GM13977 (cell line): ENCODE measurements at regions not wholly inside any gene's neighbourhood (a gene's known extent, or its start where the extent isn't known, plus 50 kb on each side); places are given as distances from the start of the nearest gene placed in this dataset.

Experiments used
- DNase-seq: peaks from one replicate; pipeline ENCODE4 v3.0.0; 2012; ENCODE audit warnings: low spot score
- in situ Hi-C: fragments of 300-500 bp; cut with MboI; formaldehyde crosslinking; loops from one replicate; pipeline ENCODE4 v1.12.0; 2022; ENCODE audit warnings: low sequenced_read_pairs, low pct_unique_long_range_greater_than_20kb, mixed read lengths, inconsistent platforms; ENCODE audit not compliant: unreplicated experiment
- TF ChIP-seq, protein P1 (sequence below): IDR thresholded peaks from 2 replicates; pipeline ENCODE4 v1.5.1; 2012; ENCODE audit warnings: mild to moderate bottlenecking, control low read depth; ENCODE audit not compliant: insufficient read depth; ENCODE audit errors: extremely low read depth, missing control alignments

DNA sequence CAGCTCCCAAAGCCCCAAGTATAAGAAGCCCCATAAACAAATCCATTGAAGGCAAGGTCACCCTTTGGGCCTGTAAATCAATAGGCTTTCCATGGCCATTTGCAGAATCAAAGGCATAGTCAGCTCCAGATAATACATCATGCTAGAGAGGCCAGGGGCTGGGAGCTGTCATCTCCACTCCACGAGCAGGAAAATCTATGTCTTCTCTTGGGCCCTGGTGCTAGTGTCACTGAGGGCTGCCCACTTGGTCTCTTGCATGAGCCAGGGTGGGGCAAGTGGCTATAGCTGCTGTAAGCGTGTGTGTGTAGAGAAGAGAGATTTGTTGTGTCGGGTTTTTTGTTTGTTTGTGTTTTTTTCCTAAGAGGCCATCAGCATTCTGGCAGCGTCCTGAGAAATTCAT lies 90.0 kb upstream of the ZNF618 start:
- TF ChIP-seq, protein P1, sequence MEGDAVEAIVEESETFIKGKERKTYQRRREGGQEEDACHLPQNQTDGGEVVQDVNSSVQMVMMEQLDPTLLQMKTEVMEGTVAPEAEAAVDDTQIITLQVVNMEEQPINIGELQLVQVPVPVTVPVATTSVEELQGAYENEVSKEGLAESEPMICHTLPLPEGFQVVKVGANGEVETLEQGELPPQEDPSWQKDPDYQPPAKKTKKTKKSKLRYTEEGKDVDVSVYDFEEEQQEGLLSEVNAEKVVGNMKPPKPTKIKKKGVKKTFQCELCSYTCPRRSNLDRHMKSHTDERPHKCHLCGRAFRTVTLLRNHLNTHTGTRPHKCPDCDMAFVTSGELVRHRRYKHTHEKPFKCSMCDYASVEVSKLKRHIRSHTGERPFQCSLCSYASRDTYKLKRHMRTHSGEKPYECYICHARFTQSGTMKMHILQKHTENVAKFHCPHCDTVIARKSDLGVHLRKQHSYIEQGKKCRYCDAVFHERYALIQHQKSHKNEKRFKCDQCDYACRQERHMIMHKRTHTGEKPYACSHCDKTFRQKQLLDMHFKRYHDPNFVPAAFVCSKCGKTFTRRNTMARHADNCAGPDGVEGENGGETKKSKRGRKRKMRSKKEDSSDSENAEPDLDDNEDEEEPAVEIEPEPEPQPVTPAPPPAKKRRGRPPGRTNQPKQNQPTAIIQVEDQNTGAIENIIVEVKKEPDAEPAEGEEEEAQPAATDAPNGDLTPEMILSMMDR, result no peak
- in situ Hi-C loops, result no loop called here
- no peak for DNase-seq

DNA sequence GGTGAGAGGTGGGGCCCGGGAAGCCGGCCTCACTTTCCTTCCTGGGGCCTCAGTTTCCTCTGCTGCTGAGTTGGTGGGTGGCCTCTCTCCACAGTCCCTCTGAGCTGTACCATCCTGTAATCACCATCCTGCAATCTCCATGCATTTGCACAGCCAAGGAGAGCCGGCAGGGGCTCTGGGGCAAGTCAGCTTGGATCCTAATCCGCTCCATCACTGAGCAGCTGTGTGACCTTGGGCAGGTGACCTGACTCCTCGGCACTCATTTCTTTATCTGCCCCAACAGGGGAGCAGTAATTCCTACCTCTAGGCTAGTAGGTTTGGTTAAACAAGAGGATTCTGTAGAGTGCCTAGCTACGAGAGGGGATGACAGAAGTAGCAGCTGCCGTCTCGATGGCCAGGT lies 88.2 kb upstream of the ZNF618 start:
- TF ChIP-seq, protein P1, result no peak
- in situ Hi-C loops, result no loop called here
- no peak for DNase-seq

DNA sequence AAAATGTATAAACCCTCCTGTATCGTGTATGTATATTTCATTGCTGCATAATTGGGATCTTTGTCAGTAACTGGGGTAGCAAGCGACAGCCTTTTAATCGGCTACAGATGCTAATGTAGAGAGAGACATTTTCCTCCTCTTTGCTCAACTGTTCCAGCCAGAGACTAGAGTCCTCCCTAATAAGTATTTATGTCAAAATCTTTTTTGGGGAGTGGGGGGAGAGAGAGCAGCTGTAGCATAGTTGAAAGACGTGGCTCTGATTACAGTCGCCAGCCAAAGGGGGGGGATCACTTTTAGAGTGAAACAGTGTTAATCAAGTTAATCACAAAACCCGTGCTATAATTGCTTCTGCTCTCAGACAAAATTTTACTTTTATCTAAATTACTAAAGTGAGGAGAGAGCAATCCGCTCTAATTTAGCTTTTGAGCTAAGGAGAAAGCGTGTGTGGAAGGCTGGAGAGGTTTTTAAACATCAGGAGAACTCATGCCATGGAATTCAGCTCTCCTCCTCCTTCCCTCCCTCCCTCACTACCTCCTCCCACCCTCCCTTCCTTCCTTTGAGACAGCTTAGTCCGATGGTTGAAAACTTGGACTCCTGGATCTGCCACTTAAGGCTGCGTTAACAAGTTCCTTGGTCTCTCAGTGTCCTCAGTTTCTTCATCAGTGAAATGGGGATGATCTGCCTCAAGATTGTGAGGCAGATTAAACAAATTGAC lies 87.3 kb upstream of the ZNF618 start:
- in situ Hi-C loops, result no loop called here
- TF ChIP-seq, protein P1, result no peak

DNA sequence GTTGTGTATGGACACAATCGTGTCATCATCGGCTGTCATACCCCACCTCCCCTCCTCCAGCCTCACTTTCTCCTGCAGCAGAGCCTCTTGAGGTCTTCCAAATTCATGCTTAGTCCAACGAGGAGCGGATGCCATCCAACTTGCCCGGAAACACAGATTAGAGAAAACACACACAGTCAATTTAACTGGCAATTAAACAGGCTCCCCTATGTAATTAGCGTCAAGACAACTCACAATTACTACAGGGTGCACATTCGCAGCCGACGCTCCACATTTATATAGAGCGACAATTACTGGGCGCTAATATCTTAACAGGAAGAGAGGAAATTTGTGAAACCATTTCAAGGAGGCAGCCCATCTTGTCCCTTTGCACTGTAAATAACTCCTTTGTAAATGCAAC lies 86.0 kb upstream of the ZNF618 start:
- in situ Hi-C loops, result no loop called here
- TF ChIP-seq, protein P1, result no peak
- no peak for DNase-seq

More for the DNA sequence above, 87.3 kb upstream of the ZNF618 start:
- no peak for DNase-seq

DNA sequence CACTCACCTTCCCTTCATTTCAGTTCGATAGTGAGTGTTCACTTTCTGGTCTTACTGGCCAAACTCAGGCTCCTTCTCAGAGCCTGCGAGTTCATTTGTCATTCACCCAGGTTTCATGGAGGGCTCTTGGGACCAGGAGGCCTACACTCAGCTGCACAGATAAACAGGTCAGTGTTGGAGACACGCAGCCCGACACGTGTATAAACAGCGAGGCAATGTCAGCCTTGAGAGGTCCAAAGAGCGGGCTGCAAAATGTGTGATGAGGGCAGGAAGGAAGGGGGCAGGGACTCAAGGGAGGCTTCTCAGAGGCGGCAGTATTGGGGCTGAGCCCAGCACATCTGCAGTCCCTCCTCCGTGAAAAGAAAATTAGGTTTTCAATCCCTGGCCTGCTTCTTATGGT lies 82.6 kb upstream of the ZNF618 start:
- no peak for DNase-seq
- in situ Hi-C loops, result no loop called here
- TF ChIP-seq, protein P1, result no peak

DNA sequence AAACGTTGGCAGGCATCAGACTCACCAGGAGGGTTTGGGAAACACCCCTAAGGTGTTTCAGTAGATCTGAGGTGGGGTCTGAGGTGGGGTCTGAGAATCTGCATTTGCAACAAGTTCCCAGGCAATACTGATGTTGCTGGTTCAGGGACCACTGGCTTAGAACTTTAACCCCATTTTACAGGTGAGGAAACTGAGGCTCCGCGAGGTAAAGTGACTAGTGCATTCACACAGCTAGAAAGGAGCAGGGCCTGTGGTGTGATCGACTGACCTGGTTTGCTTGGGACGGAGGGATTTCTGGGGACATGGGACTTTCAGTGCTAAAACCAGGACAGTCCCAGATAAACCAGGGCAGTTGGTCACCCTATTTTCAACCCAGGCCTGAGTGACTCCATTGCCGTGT lies 81.4 kb upstream of the ZNF618 start:
- in situ Hi-C loops, result no loop called here
- no peak for DNase-seq
- TF ChIP-seq, protein P1, result no peak
